ENCODE measurements at regions not wholly inside any gene's neighbourhood (a gene's known extent, or its start where the extent isn't known, plus 50 kb on each side); places are given as distances from the start of the nearest gene placed in this dataset.

DNA sequence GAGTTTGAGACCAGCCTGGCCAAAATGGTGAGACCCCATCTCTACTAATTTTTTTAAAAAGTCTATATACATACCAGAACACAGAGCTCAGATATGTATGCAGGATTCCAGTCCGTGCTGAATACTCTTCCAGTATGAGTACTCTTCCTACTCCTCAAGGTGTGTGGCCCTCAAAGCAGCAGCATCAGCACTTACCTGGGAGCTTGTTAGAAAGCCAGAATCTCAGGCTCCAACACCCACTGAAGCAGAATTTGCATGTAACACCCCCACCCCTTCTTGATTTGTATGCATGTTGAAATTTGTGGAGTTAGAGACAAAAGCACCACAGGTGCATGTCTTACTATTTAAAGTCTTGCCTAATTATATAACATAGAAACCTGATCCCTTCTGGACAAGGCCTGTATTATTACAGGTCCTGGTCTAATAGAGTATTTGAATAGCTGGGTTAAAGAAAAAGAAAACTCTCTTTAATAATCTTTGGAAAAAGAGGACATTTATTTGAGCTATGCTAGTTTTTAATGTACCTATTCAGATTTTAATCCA, 50.3 kb upstream of the NFE2L2 start:
- DNase-seq = no peak

- no peak for DNase-seq
Observed at GRCh38 chr2:177315364-177315763, 50.8 kb upstream of the NFE2L2 start.

DNA sequence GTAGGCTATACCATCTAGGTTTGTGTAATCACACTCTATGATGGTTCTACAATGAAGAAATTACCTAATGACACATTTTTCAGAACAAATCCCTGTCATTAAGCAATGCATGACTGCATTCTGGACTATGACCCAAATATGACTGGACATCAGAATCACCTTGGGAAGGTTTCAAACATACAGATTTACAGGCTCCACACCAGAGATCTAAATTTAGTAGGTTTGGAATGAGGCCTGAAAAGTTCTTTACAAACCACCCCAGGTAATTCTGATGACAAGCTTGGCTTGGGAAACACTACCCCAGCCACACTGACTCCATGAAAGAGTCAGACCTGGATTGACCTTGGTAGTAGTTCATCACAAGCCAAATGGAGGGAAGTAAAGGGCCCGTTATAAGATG, 52.2 kb upstream of the NFE2L2 start:
- DNase-seq = no peak

- DNase-seq = no peak
Observed at GRCh38 chr2:177317443-177317842, 52.9 kb upstream of the NFE2L2 start.

- DNase-seq = no peak
Observed at GRCh38 chr2:177317857-177318256, 53.3 kb upstream of the NFE2L2 start.

DNA sequence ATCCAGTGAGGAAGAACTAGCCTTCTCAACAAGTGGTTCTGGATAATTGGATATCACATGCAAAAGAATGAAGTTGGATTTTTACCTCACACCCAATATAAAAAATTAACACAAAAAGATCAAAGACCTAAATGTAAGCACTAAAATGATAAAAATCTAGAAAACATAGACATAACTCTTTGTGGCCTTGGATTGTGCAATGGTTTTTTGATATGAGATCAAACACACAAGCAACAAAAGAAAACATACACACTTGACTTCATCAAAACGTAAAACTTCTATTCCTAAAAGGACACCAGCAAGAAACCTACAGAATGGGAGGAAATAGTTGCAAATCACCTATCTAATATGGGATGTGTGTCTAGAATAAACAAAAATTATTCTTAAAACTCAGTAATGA, 54.1 kb upstream of the NFE2L2 start:
- no peak for DNase-seq

- DNase-seq = no peak
Observed at GRCh38 chr2:177320596-177320995, 56.1 kb upstream of the NFE2L2 start.

DNA sequence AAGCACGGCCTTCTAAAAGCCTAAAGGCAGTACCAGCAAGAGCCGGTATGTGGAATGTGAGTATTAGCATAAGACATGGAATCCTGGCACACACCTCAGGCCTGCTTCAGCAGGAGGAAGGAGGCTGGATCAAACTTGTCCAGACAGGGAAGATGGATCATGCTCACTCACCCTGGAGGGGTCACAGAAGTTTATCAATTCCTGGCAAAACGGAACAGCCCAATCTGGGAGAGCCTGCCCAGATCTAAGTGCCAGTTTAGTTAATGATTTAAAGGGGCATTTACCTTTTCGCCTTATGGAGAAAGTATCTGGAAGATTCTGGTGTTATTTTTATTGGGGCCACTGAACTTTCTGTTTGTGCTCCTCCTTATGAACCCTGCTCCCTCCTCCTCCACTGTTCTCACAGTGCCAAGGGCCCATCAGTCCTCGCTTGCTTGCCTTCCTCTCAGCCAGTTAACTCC, 58.3 kb upstream of the NFE2L2 start:
- no peak for DNase-seq

DNA sequence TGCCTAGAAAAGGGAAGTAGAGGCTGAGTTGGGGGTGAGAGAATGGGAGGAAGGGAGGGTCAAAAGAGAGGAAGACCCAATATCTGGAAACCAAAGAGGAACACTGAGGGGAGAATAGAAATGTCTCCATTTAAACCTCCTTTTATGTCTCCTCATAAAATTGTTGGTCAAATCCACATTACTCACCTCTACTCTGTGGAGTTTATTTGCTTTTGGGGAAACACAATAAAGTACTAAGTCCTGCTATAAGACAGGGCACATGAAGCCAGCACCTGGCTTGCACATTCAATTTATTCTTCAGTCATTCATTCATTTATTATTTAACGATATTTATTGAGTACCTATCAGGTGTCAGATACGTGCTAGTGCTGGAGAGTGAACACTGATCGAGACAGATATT, 60.3 kb upstream of the NFE2L2 start:
- no peak for DNase-seq

GRCh38 chr2:177325554-177325953, 61.0 kb upstream of the NFE2L2 start:
- no peak for DNase-seq

- no peak for DNase-seq
Observed at GRCh38 chr2:177326005-177326404, 61.5 kb upstream of the NFE2L2 start.

- DNase-seq = no peak
Observed at GRCh38 chr2:177326591-177326990, 62.1 kb upstream of the NFE2L2 start.

DNA sequence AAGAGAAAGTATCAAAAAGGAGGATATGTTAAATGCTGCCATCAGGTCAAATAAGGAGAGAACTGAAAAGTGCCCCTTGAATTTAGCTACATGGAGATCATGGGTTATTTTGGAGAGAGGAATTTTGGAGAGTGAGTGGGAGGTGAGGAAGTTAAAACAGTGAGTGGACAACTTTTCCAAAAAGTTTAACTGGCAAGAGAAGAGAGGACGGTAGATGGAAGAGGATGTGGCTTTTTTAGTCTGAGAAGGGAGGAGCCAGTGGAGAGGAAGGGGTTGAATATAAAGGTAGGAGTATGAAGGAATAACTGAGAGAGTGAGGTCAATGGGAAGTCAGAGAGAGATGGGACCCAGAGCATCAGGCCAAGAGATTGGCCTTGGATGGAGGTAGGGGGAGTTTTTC, 62.5 kb upstream of the NFE2L2 start:
- DNase-seq = no peak

DNA sequence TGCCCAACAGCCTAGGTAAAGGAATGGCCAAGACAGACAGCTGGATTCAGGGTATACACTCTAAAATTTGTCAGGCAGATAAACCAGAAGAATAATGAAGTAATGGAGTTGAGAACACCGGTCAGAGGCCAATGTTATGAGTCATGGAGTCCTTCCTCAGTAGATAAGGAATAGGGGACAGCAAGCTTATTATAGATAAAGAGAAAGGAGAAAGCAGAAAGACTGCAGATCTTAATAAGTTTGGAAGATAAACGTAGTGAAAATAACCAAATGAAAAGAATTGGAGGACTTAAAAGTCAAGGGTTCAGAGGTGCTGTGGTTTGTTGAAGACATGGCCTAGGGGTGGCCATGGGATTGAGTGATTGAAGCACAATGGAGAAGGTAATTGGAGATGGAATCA, 63.5 kb upstream of the NFE2L2 start:
- no peak for DNase-seq

- no peak for DNase-seq
Observed at GRCh38 chr2:177329064-177329463, 63.5 kb upstream of the AGPS start.

- DNase-seq = no peak
Observed at GRCh38 chr2:177331466-177331997, 61.0 kb upstream of the AGPS start.

- DNase-seq = peak; percentile 52
Observed at GRCh38 chr2:177332026-177332991, 60.3 kb upstream of the AGPS start.

DNA sequence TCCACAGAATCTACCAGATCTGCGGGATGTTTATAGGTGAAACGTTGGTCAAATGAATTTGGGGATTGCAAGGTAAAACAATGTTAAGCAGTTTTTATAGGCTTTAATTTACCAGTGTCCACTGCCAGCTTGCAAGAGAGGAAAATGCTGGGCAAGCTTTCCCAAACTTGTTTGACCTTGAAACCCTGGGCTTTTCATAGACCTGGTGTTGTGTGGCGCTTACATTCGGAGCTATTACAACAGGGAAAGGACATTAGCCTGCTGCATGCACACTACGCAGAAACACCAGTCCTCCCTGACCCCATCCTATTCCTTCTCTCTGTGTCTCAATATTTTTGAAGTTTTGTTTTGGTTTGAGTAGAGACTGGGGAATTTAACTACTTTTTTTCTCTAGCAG, 59.6 kb upstream of the AGPS start:
- no peak for DNase-seq

GRCh38 chr2:177334940-177335543, 57.5 kb upstream of the AGPS start:
- no peak for DNase-seq

GRCh38 chr2:177335917-177336450, 56.6 kb upstream of the AGPS start:
- no peak for DNase-seq

DNA sequence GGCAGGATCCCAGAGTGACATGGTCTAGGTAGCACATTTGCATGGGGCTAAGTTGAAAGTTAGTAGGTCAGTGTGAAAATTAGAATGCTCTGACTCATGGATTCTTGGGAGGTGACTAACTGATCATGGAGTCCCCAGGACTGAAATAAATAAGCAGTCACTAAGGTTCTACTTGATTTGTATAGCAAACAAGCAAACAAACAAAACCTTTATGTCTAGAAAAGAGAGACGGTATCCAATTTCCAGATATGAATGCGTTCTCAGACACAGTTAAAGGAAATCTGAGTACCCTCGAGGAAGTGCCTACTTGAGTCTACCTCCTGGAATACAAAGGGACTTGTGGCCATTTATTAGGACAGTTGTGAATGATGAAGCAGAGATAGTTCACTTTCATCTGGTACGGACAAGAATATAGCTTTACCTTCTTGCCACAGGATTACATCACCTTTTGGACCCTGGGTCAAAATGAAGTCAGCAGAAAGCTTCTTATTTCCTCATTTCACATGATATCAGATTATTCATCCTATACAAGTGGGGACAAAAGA, 54.3 kb upstream of the AGPS start:
- DNase-seq = no peak

GRCh38 chr2:177340158-177340557, 52.4 kb upstream of the AGPS start:
- DNase-seq = no peak

- DNase-seq = no peak
Observed at GRCh38 chr2:177342736-177343135, 49.8 kb upstream of the AGPS start.

All from GDM1 (cell line).